Limb (tissue), 2 donors: ENCODE measurements at regions not wholly inside any gene's neighbourhood (a gene's known extent, or its start where the extent isn't known, plus 50 kb on each side); places are given as distances from the start of the nearest gene placed in this dataset.
"Not testable (repeated sequence)": the region's sequence is repeated elsewhere in the genome, so short reads cannot be mapped to it uniquely, and the experiment has no call there.

Experiments used
- DNase-seq, 2 donors: peaks; one replicate each; pipeline ENCODE4 v3.0.0-alpha.2; 2016; ENCODE audit errors: extremely low spot score in 2 of 2

- no peak for DNase-seq
Measured at GRCh38 chrX:12052109-12052508, 86.2 kb upstream of the FRMPD4 start.

GRCh38 chrX:12058087-12058486 lies 80.2 kb upstream of the FRMPD4 start:
- no peak for DNase-seq

GRCh38 chrX:12060489-12061260 lies 77.6 kb upstream of the FRMPD4 start:
- DNase-seq: no peak

- peak in 1 of 2 donors; percentile 20 for DNase-seq
Measured at GRCh38 chrX:12065251-12065650, 73.0 kb upstream of the FRMPD4 start.

- no peak for DNase-seq
Measured at GRCh38 chrX:12076046-12076445, 62.2 kb upstream of the FRMPD4 start.

- no peak for DNase-seq
Measured at GRCh38 chrX:12080265-12080664, 58.0 kb upstream of the FRMPD4 start.

GRCh38 chrX:12082959-12083358 lies 55.3 kb upstream of the FRMPD4 start:
- DNase-seq: not testable (repeated sequence)
